Endodermal cell (in vitro differentiated cells): ENCODE measurements at regions not wholly inside any gene's neighbourhood (a gene's known extent, or its start where the extent isn't known, plus 50 kb on each side); places are given as distances from the start of the nearest gene placed in this dataset.

Source experiments
- DNase-seq: peaks from one replicate; pipeline ENCODE4 v3.0.0-alpha.2; 2017
- H3K27ac ChIP-seq: 2 replicates; pipeline ENCODE4 v1.5.1; 2013; ENCODE audit warnings: mild to moderate bottlenecking, low read depth, low read length, moderate library complexity
- H3K27me3 ChIP-seq: 2 replicates; pipeline ENCODE4 v1.6.1; 2013; ENCODE audit warnings: mild to moderate bottlenecking, low read length, moderate library complexity; ENCODE audit not compliant: insufficient read depth, control insufficient read depth, poor library complexity, severe bottlenecking
- H3K36me3 ChIP-seq: 2 replicates; pipeline ENCODE4 v1.7.0; 2013; ENCODE audit warnings: mild to moderate bottlenecking, low read length, moderate library complexity; ENCODE audit not compliant: control insufficient read depth, insufficient read depth
- H3K4me1 ChIP-seq: one replicate; pipeline ENCODE4 v1.7.0; 2013; ENCODE audit warnings: low read length; ENCODE audit not compliant: control insufficient read depth, insufficient read depth
- H3K4me3 ChIP-seq: 2 replicates; pipeline ENCODE4 v1.5.1; 2013; ENCODE audit warnings: mild to moderate bottlenecking, low read length, moderate library complexity
- H3K9ac ChIP-seq: 2 replicates; pipeline ENCODE4 v1.6.1; 2013; ENCODE audit warnings: mild to moderate bottlenecking, low read length, moderate library complexity; ENCODE audit not compliant: poor library complexity, severe bottlenecking; ENCODE audit errors: extremely low read depth
- H3K9me3 ChIP-seq: 2 replicates; pipeline ENCODE4 v1.6.1; 2013; ENCODE audit warnings: mild to moderate bottlenecking, low read length, moderate library complexity; ENCODE audit not compliant: control insufficient read depth
- H3K27ac Mint-ChIP-seq: 2 replicates; pipeline ENCODE4 v1.8.0; 2020; ENCODE audit warnings: mixed read lengths
- H3K27me3 Mint-ChIP-seq: 2 replicates; pipeline ENCODE4 v1.8.0; 2021; ENCODE audit warnings: mild to moderate bottlenecking, mixed read lengths; ENCODE audit not compliant: insufficient read depth
- H3K36me3 Mint-ChIP-seq: 2 replicates; pipeline ENCODE4 v1.8.0; 2020; ENCODE audit warnings: low read depth, mixed read lengths
- H3K4me1 Mint-ChIP-seq: 2 replicates; pipeline ENCODE4 v1.8.0; 2020; ENCODE audit warnings: mixed read lengths
- H3K4me3 Mint-ChIP-seq: 2 replicates; pipeline ENCODE4 v1.8.0; 2020; ENCODE audit warnings: mild to moderate bottlenecking, moderate library complexity, mixed read lengths
- H3K9me3 Mint-ChIP-seq: 2 replicates; pipeline ENCODE4 v1.8.0; 2020; ENCODE audit warnings: mild to moderate bottlenecking, mixed read lengths
- CTCF ChIP-seq: fragments of 200-600 bp; sonication (generic); conservative IDR thresholded peaks from 2 replicates; pipeline ENCODE4 v1.5.0; 2021; ENCODE audit warnings: antibody characterized with exemption, mild to moderate bottlenecking
- WGBS, 2 experiments: methylation state at CpG; one replicate each; pipeline versions ENCODE4 v1.1.5 to v1.1.7; 2013; ENCODE audit warnings: missing lambda C conversion rate in 2 of 2, mixed read lengths in 1 of 2; ENCODE audit not compliant: insufficient coverage in 1 of 2, insufficient read length in 1 of 2; 5-methylcytosine and 5-hydroxymethylcytosine counted together

GRCh38 chr7:140283472-140283871, 106.7 kb upstream of the KDM7A start:
- no peaks in the 10 kb centered on the region for H3K36me3 Mint-ChIP-seq
- Histone ChIP-seq H3K4me1 (no peaks in the 10 kb centered on the region), H3K9ac (no peak overlapping the region), H3K27me3 (no peaks in the 10 kb centered on the region), H3K9me3 (no peaks in the 10 kb centered on the region), H3K27ac (no peak overlapping the region), H3K36me3 (no peaks in the 10 kb centered on the region), H3K4me3 (no peak overlapping the region)
- no peaks in the 10 kb centered on the region for H3K9me3 Mint-ChIP-seq
- DNase-seq = no peak
- H3K27ac Mint-ChIP-seq = no peak overlapping the region
- peaks cover 3% of the 10 kb centered on the region for H3K4me1 Mint-ChIP-seq
- WGBS, 2 experiments = 82 to 92% methylated on average over 3 of the region's 3 CpGs
- H3K27me3 Mint-ChIP-seq = no peaks in the 10 kb centered on the region
- H3K4me3 Mint-ChIP-seq = no peak overlapping the region
- no peak for TF ChIP-seq CTCF

- Mint-ChIP-seq H3K27me3 (no peaks in the 10 kb centered on the region), H3K9me3 (no peaks in the 10 kb centered on the region), H3K27ac (no peak overlapping the region), H3K36me3 (no peaks in the 10 kb centered on the region), H3K4me3 (no peak overlapping the region), H3K4me1 (peaks cover 11% of the 10 kb centered on the region)
- Histone ChIP-seq H3K36me3 (no peaks in the 10 kb centered on the region), H3K4me3 (no peak overlapping the region), H3K9me3 (no peaks in the 10 kb centered on the region), H3K4me1 (no peaks in the 10 kb centered on the region), H3K27me3 (no peaks in the 10 kb centered on the region), H3K9ac (no peak overlapping the region), H3K27ac (no peak overlapping the region)
- DNase-seq = no peak
- TF ChIP-seq CTCF = no peak
- 94 to 97% methylated on average over 5 of the region's 5 CpGs for WGBS, 2 experiments
These were observed 105.2 kb upstream of the KDM7A start for GRCh38 chr7:140281960-140282359.

GRCh38 chr7:140281255-140281654, 104.5 kb upstream of the KDM7A start:
- Mint-ChIP-seq H3K36me3 (no peaks in the 10 kb centered on the region), H3K4me1 (peaks cover 14% of the 10 kb centered on the region), H3K9me3 (no peaks in the 10 kb centered on the region), H3K27ac (no peak overlapping the region), H3K4me3 (no peak overlapping the region), H3K27me3 (no peaks in the 10 kb centered on the region)
- H3K27ac ChIP-seq = no peak overlapping the region
- no peaks in the 10 kb centered on the region for H3K27me3 ChIP-seq
- no peak for DNase-seq
- H3K9me3 ChIP-seq = no peaks in the 10 kb centered on the region
- H3K4me1 ChIP-seq = no peaks in the 10 kb centered on the region
- no peak overlapping the region for H3K9ac ChIP-seq
- no peaks in the 10 kb centered on the region for H3K36me3 ChIP-seq
- 94% methylated on average over 2 to 3 of the region's 3 CpGs for WGBS, 2 experiments
- no peak for TF ChIP-seq CTCF
- no peak overlapping the region for H3K4me3 ChIP-seq
